Colonic mucosa (tissue), 4 donors: ENCODE measurements at regions not wholly inside any gene's neighbourhood (a gene's known extent, or its start where the extent isn't known, plus 50 kb on each side); places are given as distances from the start of the nearest gene placed in this dataset.
"Not testable (repeated sequence)": the region's sequence is repeated elsewhere in the genome, so short reads cannot be mapped to it uniquely, and the experiment has no call there.

Source experiments
- DNase-seq: peaks from one replicate; pipeline ENCODE4 v3.0.0-alpha.2; 2020
- H3K27ac ChIP-seq: fragments of 200-600 bp; one replicate; pipeline ENCODE4 v1.8.0; 2021
- H3K27me3 ChIP-seq: fragments of 200-600 bp; one replicate; pipeline ENCODE4 v1.8.0; 2021
- H3K36me3 ChIP-seq: fragments of 200-600 bp; one replicate; pipeline ENCODE4 v1.8.0; 2021
- H3K4me1 ChIP-seq: fragments of 200-600 bp; one replicate; pipeline ENCODE4 v1.8.0; 2021; ENCODE audit warnings: mild to moderate bottlenecking
- H3K4me3 ChIP-seq: fragments of 200-600 bp; one replicate; pipeline ENCODE4 v1.8.0; 2021
- H3K9ac ChIP-seq, 2 donors: one replicate each; pipeline ENCODE4 v1.7.0; 2013; ENCODE audit warnings: control low read depth in 2 of 2, low read depth in 2 of 2, low read length in 2 of 2
- H3K9me3 ChIP-seq: fragments of 200-600 bp; one replicate; pipeline ENCODE4 v1.8.0; 2021
- CTCF ChIP-seq: fragments of 200-600 bp; IDR thresholded peaks from one replicate; pipeline ENCODE4 v1.8.0; 2022; ENCODE audit warnings: antibody characterized with exemption, mild to moderate bottlenecking
- intact Hi-C: fragments of 100-400 bp; cut with DNase I; formaldehyde crosslinking; loops from one replicate; pipeline ENCODE4 v1.14.1; 2022
- donor health status: healthy.
- donor health status: DM: no; HTN: no; CAD: no.
- donor health status: DM: no; HTN: no; CAD: no.

- no peak for DNase-seq
- Histone ChIP-seq H3K9me3 (no peaks in the 10 kb centered on the region), H3K4me3 (no peak overlapping the region), H3K4me1 (no peaks in the 10 kb centered on the region), H3K27ac (no peak overlapping the region), H3K36me3 (no peaks in the 10 kb centered on the region), H3K27me3 (no peaks in the 10 kb centered on the region), H3K9ac (no peak overlapping the region)
- no peak for TF ChIP-seq CTCF
- intact Hi-C loops: no loop called here
These were observed 224.3 kb upstream of the RASGRP1 start for GRCh38 chr15:38788918-38789317.

- no peak for DNase-seq
- no peak overlapping the region for H3K27ac ChIP-seq
- intact Hi-C loops: no loop called here
- H3K4me1 ChIP-seq: no peaks in the 10 kb centered on the region
- no peak overlapping the region for H3K4me3 ChIP-seq
- no peaks in the 10 kb centered on the region for H3K9me3 ChIP-seq
- H3K36me3 ChIP-seq: no peaks in the 10 kb centered on the region
- no peak overlapping the region for H3K9ac ChIP-seq
- TF ChIP-seq CTCF: no peak
- no peaks in the 10 kb centered on the region for H3K27me3 ChIP-seq
These were observed 225.0 kb upstream of the RASGRP1 start for GRCh38 chr15:38789566-38789965.

- no peak for TF ChIP-seq CTCF
- H3K4me1 ChIP-seq: no peaks in the 10 kb centered on the region
- no peaks in the 10 kb centered on the region for H3K36me3 ChIP-seq
- no peak overlapping the region for H3K9ac ChIP-seq
- H3K27ac ChIP-seq: no peak overlapping the region
- no peaks in the 10 kb centered on the region for H3K27me3 ChIP-seq
- no peak overlapping the region for H3K4me3 ChIP-seq
- DNase-seq: no peak
- no peaks in the 10 kb centered on the region for H3K9me3 ChIP-seq
- intact Hi-C loops: no loop called here
These were observed 228.7 kb upstream of the RASGRP1 start for GRCh38 chr15:38793206-38793810.

GRCh38 chr15:38795471-38796245 is 231.0 kb upstream of the RASGRP1 start:
- no peaks in the 10 kb centered on the region for H3K9me3 ChIP-seq
- no peak for DNase-seq
- H3K4me1 ChIP-seq: no peaks in the 10 kb centered on the region
- H3K4me3 ChIP-seq: no peak overlapping the region
- H3K27me3 ChIP-seq: no peaks in the 10 kb centered on the region
- H3K27ac ChIP-seq: no peak overlapping the region
- no peak for TF ChIP-seq CTCF
- H3K9ac ChIP-seq: no peak overlapping the region
- intact Hi-C loops: no loop called here
- H3K36me3 ChIP-seq: no peaks in the 10 kb centered on the region

- DNase-seq: no peak
- no peak overlapping the region for H3K9ac ChIP-seq
- H3K36me3 ChIP-seq: no peaks in the 10 kb centered on the region
- H3K27ac ChIP-seq: no peak overlapping the region
- H3K4me1 ChIP-seq: no peaks in the 10 kb centered on the region
- H3K9me3 ChIP-seq: no peaks in the 10 kb centered on the region
- no peak for TF ChIP-seq CTCF
- no peak overlapping the region for H3K4me3 ChIP-seq
- no peaks in the 10 kb centered on the region for H3K27me3 ChIP-seq
- intact Hi-C loops: no loop called here
These were observed 232.0 kb upstream of the RASGRP1 start for GRCh38 chr15:38796589-38796988.

- H3K36me3 ChIP-seq, H3K9me3 ChIP-seq, DNase-seq, H3K27ac ChIP-seq, H3K4me1 ChIP-seq, H3K4me3 ChIP-seq, H3K9ac ChIP-seq, intact Hi-C loops, H3K27me3 ChIP-seq: not testable (repeated sequence)
These were observed 232.9 kb upstream of the RASGRP1 start for GRCh38 chr15:38797506-38797905.

GRCh38 chr15:38799202-38799601 is 234.6 kb upstream of the RASGRP1 start:
- H3K9ac ChIP-seq, intact Hi-C loops: not testable (repeated sequence)

More at GRCh38 chr15:38799202-38799601, 234.6 kb upstream of the RASGRP1 start:
- H3K27ac ChIP-seq, H3K36me3 ChIP-seq, H3K4me1 ChIP-seq, H3K4me3 ChIP-seq, DNase-seq, H3K27me3 ChIP-seq, H3K9me3 ChIP-seq: not testable (repeated sequence)
